Activated CD4-positive, alpha-beta T cell treated with anti-CD3 and anti-CD28 coated beads for 1 hour (primary cell): ENCODE measurements at regions not wholly inside any gene's neighbourhood (a gene's known extent, or its start where the extent isn't known, plus 50 kb on each side); places are given as distances from the start of the nearest gene placed in this dataset.
"Not testable (repeated sequence)": the region's sequence is repeated elsewhere in the genome, so short reads cannot be mapped to it uniquely, and the experiment has no call there.

Experiments used
- DNase-seq: peaks from one replicate; pipeline ENCODE4 v3.0.0-alpha.2; 2020

DNA sequence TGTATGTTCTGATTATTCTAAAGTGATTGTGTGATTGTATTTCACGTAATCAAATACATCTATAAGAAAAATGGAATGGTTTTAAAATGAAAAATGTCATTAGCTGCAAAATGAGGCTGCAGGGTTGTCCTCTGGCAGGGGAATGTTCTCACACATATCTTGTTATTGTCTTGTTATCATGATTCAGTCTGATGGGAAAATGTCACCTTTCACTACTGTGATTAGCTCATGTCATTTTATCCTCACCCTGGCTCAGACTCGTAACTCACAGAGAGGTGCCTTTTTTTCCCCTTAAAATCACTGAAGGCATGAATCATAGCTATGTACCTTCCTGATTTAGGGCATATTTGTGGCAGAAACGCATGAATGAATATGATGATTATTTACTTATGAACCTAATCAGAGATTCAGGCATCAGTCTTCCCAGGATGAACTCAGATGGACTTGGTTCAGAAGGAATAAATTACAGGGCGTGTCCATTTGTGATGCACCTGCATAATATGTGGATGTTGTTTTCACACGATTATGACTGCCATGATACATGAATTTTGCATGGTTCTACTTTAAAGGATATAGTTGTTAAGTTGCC, 1339.2 kb downstream of the AACS start:
- no peak for DNase-seq

DNA sequence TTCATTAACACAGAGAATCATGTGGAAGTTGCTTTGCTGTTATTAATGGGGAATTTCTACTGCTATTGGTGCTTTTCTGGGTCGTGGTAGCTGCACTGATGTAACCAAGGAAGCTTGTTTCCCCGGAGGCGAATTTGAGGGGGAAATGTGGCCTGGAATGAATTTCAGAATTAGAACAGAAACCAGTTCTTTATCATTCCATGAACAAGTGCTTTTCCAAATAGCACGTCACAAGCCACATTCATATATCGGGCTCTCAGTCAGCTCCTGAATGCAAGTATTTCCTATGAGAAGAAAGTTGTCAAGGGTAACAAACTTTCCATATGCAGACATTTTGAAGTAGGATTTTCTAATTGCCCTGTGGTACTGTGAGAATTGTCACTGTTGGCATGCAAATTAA, 1353.2 kb downstream of the AACS start:
- DNase-seq = no peak

DNA sequence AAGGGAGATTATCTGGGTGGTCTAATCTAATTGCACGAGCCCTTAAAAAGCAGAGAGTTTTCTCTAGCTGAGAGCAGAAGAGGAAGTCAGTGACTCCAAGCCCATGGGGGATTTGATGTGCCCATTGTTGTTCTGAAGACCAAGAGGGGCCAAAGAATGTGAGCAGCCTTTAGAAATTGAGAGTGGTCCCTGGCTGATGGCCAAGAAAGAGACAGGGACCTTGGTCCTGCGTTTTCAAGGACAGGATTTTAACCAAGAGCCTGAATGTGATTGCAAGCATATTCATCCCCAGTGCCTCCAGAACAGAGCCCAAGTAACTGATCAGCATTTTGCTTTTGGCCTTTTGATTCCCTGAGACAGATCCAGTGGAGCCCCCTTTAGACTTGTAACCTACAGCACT, 1353.9 kb downstream of the AACS start:
- DNase-seq = no peak

DNA sequence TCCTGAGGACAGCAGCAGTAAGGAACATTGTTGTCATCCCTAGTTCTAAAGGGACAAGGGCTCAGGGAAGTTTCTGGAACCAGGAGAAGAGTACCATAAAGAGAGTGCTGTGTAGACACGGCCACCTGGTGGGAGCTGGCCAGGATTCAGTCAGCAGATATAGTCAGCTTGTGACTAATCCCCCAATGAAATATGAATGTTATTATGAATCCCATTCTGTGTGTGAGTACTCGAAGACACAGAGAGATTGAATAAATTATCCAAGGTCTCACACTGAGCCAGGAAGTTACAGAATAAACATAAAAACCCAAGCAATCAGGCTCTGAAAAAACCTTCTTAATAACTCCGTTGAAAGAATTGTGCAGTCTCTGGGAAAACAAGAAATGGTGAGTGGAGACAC, 1359.5 kb downstream of the AACS start:
- no peak for DNase-seq

DNA sequence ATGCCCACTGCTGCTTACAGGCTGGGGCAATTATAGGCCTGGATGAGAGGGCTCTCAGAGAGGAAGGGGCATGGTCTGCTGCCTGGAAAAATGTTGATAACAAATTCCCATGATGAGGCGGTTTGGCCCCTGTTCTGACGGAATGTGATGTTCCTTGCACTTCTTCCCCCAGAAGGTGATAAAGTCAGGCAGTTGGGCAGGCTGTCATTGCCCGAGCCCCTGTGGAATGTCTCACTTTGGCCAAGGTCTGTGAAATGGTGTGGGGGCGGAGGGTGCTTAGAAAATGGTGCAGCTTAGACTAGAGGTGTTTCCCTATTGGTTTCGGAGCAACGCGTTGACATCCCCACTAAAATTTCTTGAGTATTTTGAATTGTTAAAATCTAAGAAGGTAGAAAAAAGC, 1360.0 kb downstream of the AACS start:
- DNase-seq = no peak

DNA sequence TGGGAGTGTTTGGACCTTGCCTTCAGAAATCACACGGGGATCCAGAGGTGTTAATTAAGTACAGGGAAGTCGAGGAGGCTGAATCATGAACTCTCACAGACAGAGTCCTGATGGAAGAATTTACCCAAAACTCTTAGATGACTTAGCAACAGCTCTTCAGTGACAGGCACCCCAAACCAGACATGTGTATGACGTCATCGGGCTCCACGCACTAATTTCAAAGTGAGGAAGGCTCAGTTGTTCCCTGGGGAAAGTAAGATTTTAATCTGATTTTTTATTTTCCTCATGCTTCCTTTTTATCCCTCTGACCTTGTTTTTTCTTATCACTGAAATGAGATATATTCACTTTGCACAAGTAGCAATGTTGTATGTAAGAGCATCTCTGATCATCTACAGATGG, 1363.5 kb downstream of the AACS start:
- no peak for DNase-seq

DNA sequence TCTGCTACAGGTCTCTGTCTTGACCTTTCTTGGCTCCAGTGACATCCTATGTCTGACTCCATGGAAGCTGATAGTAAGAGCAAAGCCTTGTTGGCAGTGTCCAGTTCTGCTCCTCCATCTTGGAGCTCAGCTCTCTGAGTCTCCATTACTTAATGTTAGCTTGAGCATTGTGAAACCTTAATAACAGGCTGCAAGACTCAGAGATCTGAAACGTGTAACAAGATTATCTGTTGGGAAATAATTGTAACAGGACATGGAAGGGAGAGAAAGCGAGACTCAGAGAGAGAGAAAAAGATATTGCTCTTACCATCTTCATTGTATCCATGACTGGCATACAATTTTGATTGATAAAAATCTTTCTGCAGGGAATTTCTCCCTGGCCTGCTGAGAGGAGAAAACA, 1365.7 kb downstream of the AACS start:
- DNase-seq = no peak

DNA sequence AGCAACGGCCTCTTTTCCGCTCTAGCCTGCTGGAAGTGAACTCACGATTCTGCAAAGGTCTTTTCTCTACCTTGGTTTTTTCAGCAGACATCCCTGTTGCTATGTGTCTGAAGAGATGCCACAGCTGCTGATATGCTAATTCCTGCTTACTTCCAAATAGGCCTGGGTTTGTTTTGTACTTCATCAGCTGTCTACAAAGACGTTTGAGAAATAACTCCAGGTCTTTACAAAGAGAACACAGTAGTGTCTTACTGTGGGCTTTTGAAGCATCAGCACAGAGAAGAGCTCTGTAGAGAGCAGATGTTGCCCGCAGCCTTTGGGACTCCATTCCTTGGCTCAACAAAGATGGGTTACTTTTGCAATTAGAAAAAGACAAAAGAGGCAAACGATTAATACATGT, 1366.5 kb downstream of the AACS start:
- DNase-seq = no peak

DNA sequence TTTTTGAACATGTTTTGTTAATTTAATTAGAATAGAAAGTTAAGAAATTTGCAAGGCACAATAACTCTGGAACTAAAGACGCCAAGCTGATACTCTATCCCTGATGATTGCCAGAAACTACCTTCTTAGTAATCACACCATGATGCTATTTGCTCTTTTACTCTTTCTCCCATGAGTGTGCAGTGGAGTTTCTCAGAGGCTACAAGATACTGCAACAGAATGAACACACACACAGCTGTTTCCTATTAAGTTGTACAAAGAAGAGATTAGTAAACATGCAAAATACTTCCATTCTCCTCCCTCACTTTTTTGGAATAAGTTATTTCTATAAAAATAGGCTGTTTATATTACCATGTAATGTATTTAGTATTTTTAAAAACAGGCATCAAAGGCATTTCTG, 1367.5 kb downstream of the AACS start:
- DNase-seq = no peak

DNA sequence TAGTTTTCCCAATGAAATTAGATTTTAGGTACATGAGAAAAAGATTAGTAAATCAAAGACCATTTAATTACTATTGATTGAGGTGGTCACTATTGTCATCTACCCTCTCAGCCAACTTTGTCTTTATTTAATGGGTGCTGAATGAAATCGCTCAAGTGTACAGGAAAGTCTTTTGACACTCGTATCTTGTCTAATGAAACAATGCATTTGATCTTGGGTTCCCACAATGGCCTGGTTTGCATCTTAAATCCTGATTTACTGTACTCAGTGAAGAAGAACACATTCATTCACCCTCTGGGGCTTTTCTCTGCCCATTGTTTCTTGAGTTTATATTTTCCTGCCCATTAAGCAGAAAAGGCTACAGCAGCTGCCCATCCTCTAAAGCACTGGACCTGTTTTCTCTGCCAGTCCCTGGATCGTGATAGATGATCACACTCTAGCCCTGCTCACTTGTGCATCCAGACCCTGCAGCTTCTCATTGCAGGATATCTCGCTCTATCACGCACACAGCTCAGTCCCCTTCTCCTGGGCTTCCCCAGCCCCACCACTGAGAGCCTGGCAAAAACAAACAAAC, 1369.3 kb downstream of the AACS start:
- DNase-seq = no peak

DNA sequence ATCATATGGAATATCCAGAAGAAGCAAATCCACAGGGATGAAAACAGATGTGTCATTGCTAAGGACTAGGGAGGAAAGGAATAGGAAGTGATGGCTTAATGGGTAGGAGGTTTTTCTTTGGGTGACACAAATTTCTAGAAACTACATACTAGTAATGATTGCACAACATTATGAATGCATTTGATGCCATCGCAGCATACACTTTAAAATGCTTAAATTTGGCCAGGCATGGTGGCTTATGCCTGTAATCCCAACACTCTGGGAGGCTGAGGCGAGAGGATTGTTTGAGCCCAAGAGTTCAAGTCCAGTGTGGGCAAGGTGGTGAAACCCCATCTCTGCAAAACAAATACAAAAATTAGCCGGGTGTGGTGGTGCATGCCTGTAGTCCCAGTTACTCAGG, 1370.8 kb downstream of the AACS start:
- DNase-seq = no peak

DNA sequence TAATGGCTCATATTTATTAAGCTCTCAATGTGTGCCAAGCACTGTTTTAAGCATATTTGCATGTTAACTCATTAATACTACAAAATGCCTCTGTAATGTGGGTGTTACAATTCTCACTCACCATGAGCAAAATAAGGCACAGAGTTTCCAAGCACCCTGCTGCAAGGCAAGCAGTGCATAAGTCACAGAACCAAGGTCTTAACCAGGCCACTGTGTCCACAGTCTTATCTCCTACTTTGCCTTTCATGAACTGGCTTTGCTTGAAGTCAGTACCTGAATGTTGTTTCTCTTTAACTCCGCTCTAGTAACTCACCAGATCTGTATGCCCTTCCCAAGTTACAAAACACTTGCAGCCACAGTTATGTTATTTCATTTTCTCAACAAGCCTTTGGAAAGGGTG, 1372.7 kb downstream of the AACS start:
- DNase-seq = no peak

DNA sequence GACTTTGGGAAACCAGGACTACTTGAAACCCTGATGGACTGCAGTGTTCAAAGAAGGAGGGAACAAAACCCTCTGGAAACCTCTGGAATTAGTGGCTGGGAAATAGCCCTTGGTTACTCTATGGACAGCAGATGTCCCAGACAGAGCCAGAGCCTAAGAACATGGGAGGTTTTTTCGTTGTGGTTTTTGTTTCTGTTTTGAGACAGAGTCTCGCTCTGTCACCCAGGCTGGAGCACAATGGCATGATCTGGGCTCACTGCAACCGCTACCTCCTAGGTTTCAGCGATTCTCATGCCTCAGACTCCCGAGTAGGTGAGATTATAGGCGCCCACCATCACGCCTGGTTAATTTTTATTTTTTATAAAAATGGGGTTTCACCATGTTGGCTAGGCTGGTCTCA, 1378.7 kb downstream of the AACS start:
- no peak for DNase-seq

DNA sequence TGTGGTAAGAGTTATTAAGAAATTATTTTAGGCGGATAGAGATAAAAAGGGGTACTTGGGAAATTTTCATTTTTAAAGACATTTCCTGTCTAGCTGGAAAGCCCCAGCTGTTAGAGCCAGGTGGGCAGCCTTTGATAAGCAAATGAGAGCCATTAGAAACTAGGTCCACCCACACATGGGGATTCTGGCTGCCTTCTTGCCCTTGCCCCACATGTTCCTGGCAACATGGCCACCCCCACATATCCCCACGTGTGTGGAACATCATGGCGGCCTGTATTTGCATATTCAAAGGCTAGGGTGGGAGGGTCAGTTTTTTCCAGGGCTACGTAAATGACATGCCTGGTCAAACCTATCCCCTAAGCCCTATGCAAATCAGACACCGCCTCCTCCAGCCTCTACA, 1382.1 kb downstream of the AACS start:
- no peak for DNase-seq

DNA sequence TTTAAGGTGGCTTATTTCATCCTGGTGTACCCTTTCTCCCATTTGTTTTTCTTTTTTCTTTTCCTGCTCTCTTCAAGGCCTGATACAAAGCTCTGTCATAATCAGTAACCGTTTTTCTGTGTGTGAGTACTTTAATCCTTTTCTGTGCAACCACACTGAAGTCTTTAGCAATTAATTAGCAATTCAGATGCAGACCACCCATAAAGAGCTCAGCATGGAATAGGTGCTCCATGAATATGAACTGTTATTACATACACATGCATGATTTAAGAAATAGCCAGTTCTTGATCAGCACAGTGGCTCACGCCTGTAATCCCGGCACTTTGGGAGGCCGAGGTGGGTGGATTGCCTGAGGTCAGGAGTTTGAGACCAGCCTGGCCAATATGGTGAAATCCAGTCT, 1386.6 kb downstream of the AACS start:
- no peak for DNase-seq

DNA sequence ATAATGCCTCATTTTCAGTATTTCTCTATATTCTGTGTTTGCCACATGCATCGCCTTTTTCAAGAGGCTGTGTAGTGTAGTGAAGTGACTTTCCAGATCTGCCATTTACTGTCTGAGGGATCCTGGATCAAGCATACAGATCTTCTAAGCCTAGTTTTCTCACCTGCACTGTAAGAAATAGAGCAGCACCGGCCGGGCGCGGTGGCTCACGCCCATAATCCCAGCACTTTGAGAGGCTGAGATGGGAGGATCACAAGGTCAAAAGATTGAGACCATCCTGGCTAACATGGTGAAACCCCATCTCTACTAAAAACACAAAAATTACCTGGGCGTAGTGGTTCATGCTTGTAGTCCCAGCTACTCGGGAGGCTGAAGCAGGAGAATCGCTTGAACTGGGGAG, 1387.5 kb downstream of the AACS start:
- not testable (repeated sequence) for DNase-seq

DNA sequence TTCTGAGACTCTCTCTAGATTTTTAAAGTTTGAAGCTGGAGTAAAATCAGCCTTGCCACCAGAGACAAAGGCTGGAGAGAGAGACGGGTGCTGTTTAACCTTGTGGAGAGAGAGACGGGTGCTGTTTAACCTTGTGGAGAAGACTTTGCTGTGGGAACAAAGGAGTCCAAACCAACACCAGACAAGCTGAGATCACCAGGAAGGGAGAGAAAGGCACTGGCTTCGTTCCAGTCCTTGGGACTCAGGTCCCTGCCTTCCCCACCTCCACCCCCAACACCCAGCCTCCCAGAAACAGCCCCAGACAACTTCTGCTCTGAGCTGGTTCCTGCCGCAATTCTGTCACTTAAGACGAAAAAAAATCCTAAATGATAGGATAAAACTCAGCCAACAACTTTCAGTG, 1389.3 kb downstream of the AACS start:
- DNase-seq = no peak

DNA sequence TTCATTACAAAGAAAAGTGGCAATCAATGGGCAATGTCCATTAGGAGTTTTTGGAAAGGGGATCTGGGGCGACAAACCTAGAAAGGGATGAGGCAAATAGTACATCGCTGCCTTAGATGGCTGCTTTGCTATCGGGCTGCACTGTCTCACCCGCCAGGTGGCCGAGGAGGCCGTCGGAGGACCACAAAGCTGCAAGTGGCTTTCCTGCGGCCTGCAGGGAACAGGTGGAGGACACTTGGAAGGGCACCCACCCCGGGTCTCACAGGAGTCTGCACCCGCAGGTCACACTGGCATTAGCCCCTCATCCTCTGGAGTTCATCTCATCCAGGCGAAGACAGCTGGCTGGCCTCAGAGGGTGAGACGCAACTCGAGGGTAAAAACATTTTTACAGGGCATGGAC, 1392.5 kb downstream of the AACS start:
- DNase-seq = no peak

DNA sequence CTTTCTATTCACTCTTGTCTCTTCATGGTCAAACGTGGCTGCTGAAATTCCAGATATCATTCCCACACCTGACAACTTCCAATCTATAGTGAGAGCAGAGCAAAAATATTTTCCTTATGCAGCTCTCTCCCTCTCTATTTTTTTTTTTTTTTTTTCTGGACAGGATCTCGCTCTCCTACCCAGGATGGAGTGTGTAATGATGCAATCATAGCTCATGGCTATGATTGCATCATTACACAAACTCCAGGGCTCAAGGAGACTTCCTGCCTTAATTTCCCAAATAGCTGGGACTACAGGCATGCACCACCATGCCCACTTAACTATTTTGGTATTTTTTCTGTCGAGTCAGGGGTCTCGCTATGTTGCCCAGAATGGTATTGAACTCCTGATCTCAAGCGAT, 1398.9 kb downstream of the AACS start:
- no peak for DNase-seq

DNA sequence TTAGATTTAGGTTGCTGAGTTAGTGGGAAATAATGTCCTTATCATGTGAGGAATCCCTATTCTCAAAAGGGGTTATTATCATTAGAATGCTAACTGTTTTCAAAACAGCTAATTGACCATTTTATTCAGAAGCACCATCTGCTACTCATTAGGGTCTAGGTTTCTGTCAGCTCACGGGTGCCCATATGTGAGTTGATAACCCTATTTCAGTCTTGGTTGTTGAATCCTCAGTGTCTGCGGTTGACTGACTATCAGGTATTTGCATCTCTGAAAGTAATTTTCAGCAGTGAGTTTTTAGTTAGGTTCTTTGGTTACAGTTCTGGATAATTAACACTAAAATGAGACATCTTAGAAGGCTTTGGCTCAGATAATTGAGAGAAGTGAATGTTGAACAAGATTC, 1404.0 kb downstream of the AACS start:
- DNase-seq = no peak

DNA sequence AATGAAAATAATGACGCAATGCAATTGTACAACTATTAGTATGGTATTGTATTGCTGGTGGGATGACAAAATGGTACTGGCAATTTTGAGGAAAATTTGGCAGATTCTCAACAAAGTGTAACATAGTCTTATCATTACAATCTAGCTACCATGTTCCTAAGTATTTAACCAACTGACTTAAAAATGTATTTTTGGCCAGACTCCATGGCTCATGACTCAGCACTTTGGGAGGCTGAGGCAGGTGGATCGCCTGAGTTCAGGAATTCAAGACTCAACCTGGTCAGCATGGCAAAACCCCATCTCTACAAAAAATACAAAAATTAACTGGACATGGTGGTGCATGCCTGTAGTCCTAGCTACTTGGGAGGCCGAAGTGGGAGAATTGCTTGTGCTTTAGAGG, 1409.5 kb downstream of the AACS start:
- no peak for DNase-seq

DNA sequence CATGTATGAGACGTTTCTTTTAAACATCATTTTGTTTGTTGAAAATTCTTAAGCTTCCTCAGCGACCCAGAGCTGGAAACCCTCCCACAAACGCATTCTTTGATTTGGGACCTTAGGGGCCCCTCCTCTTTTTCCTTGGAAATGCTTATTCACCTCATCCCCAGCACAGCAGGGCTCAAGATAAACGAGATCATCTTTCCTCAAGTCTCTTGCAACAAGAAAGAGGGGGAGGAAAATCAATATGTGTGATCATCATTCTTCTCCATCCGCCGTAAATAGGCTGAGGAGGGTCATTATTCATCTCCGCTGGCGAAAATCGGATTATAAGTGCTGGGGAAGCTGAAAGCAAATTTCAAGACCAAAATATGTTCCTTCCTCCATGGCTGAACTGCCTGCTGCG, 1415.2 kb downstream of the AACS start:
- DNase-seq = no peak

DNA sequence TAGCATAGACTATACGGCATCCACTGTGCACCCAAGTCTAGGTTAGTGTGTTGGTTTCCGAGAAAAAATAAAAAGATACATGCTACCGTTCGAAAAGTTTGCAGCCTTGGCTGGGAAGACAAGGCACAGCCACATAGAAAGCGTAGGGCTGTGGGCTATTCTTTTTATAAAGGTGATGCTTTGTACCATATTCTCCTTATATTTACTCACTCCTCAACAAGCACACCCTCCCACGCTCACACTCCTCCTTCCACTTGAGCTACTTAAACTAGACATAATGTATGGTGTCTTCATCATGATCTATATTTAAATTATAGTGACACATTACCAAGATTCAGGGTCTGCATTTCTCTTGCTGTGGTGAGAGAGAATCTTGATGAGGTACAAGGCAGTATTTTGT, 1416.5 kb downstream of the AACS start:
- no peak for DNase-seq

DNA sequence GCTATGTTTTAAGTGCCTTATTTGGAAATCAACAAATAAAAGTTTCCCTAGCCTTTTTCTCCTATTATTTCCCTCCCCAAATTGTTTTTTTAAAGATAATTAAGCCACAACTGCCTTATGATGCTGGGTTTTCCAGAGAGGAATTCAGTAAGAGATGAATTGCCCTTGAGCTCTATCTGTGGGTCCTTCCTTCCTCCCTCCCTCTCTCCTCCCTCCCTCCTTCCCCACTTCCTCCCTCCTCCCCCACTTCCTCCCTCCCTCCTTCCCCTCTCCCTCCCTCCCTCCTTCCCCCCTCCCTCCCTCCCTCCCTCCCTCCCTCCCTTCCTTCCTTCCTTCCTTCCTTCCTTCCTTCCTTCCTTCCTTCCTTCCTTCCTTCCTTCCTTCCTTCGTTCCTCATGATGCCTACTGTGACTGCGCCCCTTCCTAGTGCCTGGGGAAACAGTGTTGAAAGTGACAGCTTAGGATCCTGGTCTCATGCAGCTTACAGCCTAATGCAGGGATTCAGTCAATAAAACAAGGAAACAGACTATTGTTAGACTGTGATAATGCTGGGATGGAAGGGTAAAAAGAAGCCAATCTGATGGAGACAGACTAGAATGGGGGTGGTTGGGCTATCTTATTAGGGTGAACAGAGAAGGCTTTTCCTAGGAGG, 1417.1 kb downstream of the AACS start:
- no peak for DNase-seq
